Transverse colon (tissue), 3 donors: ENCODE measurements at regions not wholly inside any gene's neighbourhood (a gene's known extent, or its start where the extent isn't known, plus 50 kb on each side); places are given as distances from the start of the nearest gene placed in this dataset.

Experiments used
- EP300 ChIP-seq: sonication (generic); formaldehyde crosslinking; IDR thresholded peaks from one replicate; pipeline ENCODE4 v1.6.1; 2017; ENCODE audit warnings: antibody characterized with exemption, low read depth
- TF ChIP-seq, protein P1 (sequence below), 5 experiments: fragments of 200-600 bp in 3 of 5; fragments of 450-650 bp in 2 of 5; sonication (generic) in 3 of 5; IDR thresholded peaks; 1 replicate in 2 of 5; 2 replicates in 3 of 5; pipeline ENCODE4 v1.5.1; 2016 to 2017; ENCODE audit warnings: antibody characterized with exemption in 5 of 5, inconsistent platforms in 3 of 5, mild to moderate bottlenecking in 2 of 5, moderate library complexity in 1 of 5

DNA sequence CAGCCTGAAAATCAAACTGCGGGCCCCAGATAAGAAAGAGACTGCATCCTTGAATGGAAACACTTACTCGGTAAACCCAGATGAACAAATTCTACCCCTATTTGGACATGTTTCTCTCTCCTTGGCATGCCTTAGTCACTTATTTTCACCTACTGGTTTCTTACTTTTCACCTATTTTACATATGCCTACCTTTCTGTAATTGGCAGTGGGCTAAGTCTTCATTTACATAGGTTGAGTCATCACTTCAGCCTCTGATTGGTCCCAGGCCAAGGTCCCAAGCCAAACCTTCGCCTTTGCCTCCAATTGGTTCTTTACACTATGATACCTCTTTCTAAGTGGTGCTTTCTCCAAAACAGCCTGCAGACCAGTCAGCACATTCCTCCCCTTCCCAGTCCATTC is 111.3 kb downstream of the DYRK2 start:
- TF ChIP-seq, protein P1, sequence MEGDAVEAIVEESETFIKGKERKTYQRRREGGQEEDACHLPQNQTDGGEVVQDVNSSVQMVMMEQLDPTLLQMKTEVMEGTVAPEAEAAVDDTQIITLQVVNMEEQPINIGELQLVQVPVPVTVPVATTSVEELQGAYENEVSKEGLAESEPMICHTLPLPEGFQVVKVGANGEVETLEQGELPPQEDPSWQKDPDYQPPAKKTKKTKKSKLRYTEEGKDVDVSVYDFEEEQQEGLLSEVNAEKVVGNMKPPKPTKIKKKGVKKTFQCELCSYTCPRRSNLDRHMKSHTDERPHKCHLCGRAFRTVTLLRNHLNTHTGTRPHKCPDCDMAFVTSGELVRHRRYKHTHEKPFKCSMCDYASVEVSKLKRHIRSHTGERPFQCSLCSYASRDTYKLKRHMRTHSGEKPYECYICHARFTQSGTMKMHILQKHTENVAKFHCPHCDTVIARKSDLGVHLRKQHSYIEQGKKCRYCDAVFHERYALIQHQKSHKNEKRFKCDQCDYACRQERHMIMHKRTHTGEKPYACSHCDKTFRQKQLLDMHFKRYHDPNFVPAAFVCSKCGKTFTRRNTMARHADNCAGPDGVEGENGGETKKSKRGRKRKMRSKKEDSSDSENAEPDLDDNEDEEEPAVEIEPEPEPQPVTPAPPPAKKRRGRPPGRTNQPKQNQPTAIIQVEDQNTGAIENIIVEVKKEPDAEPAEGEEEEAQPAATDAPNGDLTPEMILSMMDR (IDR thresholded peaks at IDR 0.05), result no peak
- no peak for TF ChIP-seq EP300
